Hepatocyte (in vitro differentiated cells): ENCODE measurements at regions not wholly inside any gene's neighbourhood (a gene's known extent, or its start where the extent isn't known, plus 50 kb on each side); places are given as distances from the start of the nearest gene placed in this dataset.

ENCODE experiments used
- DNase-seq: peaks from one replicate; pipeline ENCODE4 v3.0.0-alpha.2; 2016; ENCODE audit warnings: low spot score
- H2AFZ ChIP-seq: fragments of 200-600 bp; sonication (generic); 2 replicates; pipeline ENCODE4 v1.6.0; 2016; ENCODE audit warnings: antibody characterized with exemption, mild to moderate bottlenecking
- H3K27ac ChIP-seq: fragments of 200-600 bp; sonication (generic); 2 replicates; pipeline ENCODE4 v1.5.1; 2016; ENCODE audit warnings: mild to moderate bottlenecking
- H3K27me3 ChIP-seq: fragments of 200-600 bp; sonication (generic); 2 replicates; pipeline ENCODE4 v1.6.1; 2016
- H3K36me3 ChIP-seq: fragments of 200-600 bp; sonication (generic); replicated peaks from 2 replicates; pipeline ENCODE4 v1.5.1; 2016; ENCODE audit warnings: low read depth; ENCODE audit not compliant: insufficient read depth
- H3K4me1 ChIP-seq: fragments of 200-600 bp; sonication (generic); 2 replicates; pipeline ENCODE4 v1.5.1; 2016; ENCODE audit warnings: mild to moderate bottlenecking, moderate library complexity; ENCODE audit not compliant: insufficient read depth
- H3K4me2 ChIP-seq: fragments of 200-600 bp; sonication (generic); 2 replicates; pipeline ENCODE4 v1.6.0; 2016
- H3K4me3 ChIP-seq: fragments of 200-600 bp; sonication (generic); 2 replicates; pipeline ENCODE4 v1.5.1; 2016; ENCODE audit warnings: mild to moderate bottlenecking
- H3K79me2 ChIP-seq: fragments of 200-600 bp; sonication (generic); 2 replicates; pipeline ENCODE4 v1.6.0; 2017; ENCODE audit warnings: mild to moderate bottlenecking
- H3K9me2 ChIP-seq: fragments of 200-600 bp; sonication (generic); replicated peaks from 2 replicates; pipeline ENCODE4 v1.6.0; 2017; ENCODE audit warnings: mild to moderate bottlenecking; ENCODE audit not compliant: insufficient read depth
- H3K9me3 ChIP-seq: fragments of 200-600 bp; sonication (generic); 2 replicates; pipeline ENCODE4 v1.5.1; 2016; ENCODE audit warnings: low read depth, mild to moderate bottlenecking
- H4K20me1 ChIP-seq: fragments of 200-600 bp; sonication (generic); 2 replicates; pipeline ENCODE4 v1.6.0; 2016; ENCODE audit warnings: mild to moderate bottlenecking; ENCODE audit not compliant: insufficient read depth, poor library complexity, severe bottlenecking
- EZH2 ChIP-seq: fragments of 200-600 bp; sonication (generic); IDR thresholded peaks from 2 replicates; pipeline ENCODE4 v1.6.1; 2016; ENCODE audit warnings: antibody characterized with exemption, mild to moderate bottlenecking, borderline replicate concordance
- EZH2phosphoT487 ChIP-seq: fragments of 200-600 bp; sonication (generic); IDR thresholded peaks from one replicate; pipeline ENCODE4 v1.6.1; 2018; ENCODE audit warnings: antibody characterized with exemption, mild to moderate bottlenecking, low read depth, moderate library complexity; ENCODE audit not compliant: unreplicated experiment, severe bottlenecking
- WGBS: methylation state at CpG from one replicate; pipeline ENCODE4 v1.1.6; 2016; ENCODE audit warnings: low lambda C conversion rate; ENCODE audit errors: missing lambda C conversion rate; 5-methylcytosine and 5-hydroxymethylcytosine counted together
- TF ChIP-seq, protein P1 (sequence below): fragments of 200-600 bp; sonication (generic); IDR thresholded peaks from 2 replicates; pipeline ENCODE4 v1.5.1; 2016; ENCODE audit warnings: antibody characterized with exemption, mild to moderate bottlenecking; ENCODE audit not compliant: poor library complexity

DNA sequence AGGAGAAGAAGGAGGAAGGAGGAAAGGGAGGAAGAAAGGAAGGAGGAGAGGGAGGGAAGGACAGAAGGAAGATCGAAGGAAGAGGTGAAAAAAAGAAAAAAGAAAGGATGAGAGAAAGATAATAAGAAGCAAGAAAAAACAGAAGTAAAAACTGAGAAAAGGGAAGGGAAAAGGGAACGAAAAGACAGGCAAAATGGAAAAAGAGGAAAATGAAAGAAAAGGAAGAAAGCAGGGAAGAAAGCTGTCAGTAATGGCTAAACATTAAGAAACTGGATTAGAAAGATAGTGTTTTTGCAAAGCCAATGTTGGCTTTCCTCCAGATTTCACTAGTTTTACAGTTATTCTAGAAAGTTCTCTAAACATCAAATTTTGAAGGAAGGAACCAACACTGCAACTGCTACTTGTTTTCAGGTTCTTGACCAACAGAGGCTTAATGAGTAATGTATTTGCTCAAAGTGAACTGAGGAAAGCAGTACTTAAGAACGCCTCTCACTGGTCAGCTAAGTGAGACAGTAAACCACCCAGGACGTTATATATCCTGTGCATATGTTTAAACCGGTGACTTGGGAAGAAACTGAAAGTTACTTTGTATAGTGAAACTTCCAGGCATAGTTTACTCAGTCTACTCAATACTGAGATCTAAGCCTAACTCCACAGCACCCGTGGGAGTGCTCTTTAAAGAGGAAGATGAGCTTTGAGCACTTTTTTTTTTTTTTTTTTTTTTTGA, 286.2 kb upstream of the TRIB2 start:
- no peak overlapping the region for H3K27ac ChIP-seq

GRCh38 chr2:12432985-12433625, 283.6 kb upstream of the TRIB2 start:
- H3K9me2 ChIP-seq: no peaks in the 10 kb centered on the region
- no peak overlapping the region for H2AFZ ChIP-seq
- no peak for DNase-seq
- no peak overlapping the region for H3K4me3 ChIP-seq
- no peaks in the 10 kb centered on the region for H4K20me1 ChIP-seq
- H3K4me2 ChIP-seq: no peak overlapping the region
- H3K4me1 ChIP-seq: no peaks in the 10 kb centered on the region
- H3K79me2 ChIP-seq: no peaks in the 10 kb centered on the region
- TF ChIP-seq EZH2phosphoT487: no peak
- no peaks in the 10 kb centered on the region for H3K9me3 ChIP-seq
- 85% methylated on average over 2 of the region's 2 CpGs for WGBS
- no peak overlapping the region for H3K27ac ChIP-seq
- no peaks in the 10 kb centered on the region for H3K36me3 ChIP-seq
- no peaks in the 10 kb centered on the region for H3K27me3 ChIP-seq

More for the DNA sequence above, 286.2 kb upstream of the TRIB2 start:
- DNase-seq: peak; percentile 22
- no peaks in the 10 kb centered on the region for H3K9me3 ChIP-seq
- WGBS: 71% methylated on average over 6 of the region's 6 CpGs
- no peaks in the 10 kb centered on the region for H3K4me1 ChIP-seq
- peak overlapping the region; percentile 41 for H3K4me2 ChIP-seq
- no peak overlapping the region for H3K4me3 ChIP-seq
- peak overlapping the region; percentile 33 for H2AFZ ChIP-seq
- H3K9me2 ChIP-seq: no peaks in the 10 kb centered on the region
- no peaks in the 10 kb centered on the region for H3K36me3 ChIP-seq
- H3K27me3 ChIP-seq: no peaks in the 10 kb centered on the region
- no peaks in the 10 kb centered on the region for H4K20me1 ChIP-seq
- no peak for TF ChIP-seq EZH2phosphoT487
- no peak for TF ChIP-seq EZH2
- TF ChIP-seq, protein P1, sequence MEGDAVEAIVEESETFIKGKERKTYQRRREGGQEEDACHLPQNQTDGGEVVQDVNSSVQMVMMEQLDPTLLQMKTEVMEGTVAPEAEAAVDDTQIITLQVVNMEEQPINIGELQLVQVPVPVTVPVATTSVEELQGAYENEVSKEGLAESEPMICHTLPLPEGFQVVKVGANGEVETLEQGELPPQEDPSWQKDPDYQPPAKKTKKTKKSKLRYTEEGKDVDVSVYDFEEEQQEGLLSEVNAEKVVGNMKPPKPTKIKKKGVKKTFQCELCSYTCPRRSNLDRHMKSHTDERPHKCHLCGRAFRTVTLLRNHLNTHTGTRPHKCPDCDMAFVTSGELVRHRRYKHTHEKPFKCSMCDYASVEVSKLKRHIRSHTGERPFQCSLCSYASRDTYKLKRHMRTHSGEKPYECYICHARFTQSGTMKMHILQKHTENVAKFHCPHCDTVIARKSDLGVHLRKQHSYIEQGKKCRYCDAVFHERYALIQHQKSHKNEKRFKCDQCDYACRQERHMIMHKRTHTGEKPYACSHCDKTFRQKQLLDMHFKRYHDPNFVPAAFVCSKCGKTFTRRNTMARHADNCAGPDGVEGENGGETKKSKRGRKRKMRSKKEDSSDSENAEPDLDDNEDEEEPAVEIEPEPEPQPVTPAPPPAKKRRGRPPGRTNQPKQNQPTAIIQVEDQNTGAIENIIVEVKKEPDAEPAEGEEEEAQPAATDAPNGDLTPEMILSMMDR: no peak
- no peaks in the 10 kb centered on the region for H3K79me2 ChIP-seq

GRCh38 chr2:12433626-12433990, 283.1 kb upstream of the TRIB2 start:
- Histone ChIP-seq H3K9me3 (no peaks in the 10 kb centered on the region), H3K4me2 (no peak overlapping the region), H2AFZ (no peak overlapping the region), H3K27ac (no peak overlapping the region), H3K79me2 (no peaks in the 10 kb centered on the region), H3K4me3 (no peak overlapping the region), H3K36me3 (no peaks in the 10 kb centered on the region), H3K9me2 (no peaks in the 10 kb centered on the region), H3K4me1 (no peaks in the 10 kb centered on the region), H4K20me1 (no peaks in the 10 kb centered on the region), H3K27me3 (no peaks in the 10 kb centered on the region)
- DNase-seq: no peak
- 88% methylated on average over 2 of the region's 2 CpGs for WGBS
- no peak for TF ChIP-seq EZH2
- TF ChIP-seq, protein P1: peak; percentile 13
- TF ChIP-seq EZH2phosphoT487: no peak

- Histone ChIP-seq H3K9me3 (no peaks in the 10 kb centered on the region), H3K9me2 (no peaks in the 10 kb centered on the region), H3K27ac (no peak overlapping the region), H4K20me1 (no peaks in the 10 kb centered on the region), H3K4me3 (no peak overlapping the region), H3K36me3 (no peaks in the 10 kb centered on the region), H3K79me2 (no peaks in the 10 kb centered on the region), H3K4me1 (no peaks in the 10 kb centered on the region), H3K4me2 (no peak overlapping the region), H3K27me3 (no peaks in the 10 kb centered on the region), H2AFZ (no peak overlapping the region)
- TF ChIP-seq EZH2: no peak
- TF ChIP-seq EZH2phosphoT487: no peak
- TF ChIP-seq, protein P1: no peak
- 65% methylated on average over 9 of the region's 9 CpGs for WGBS
- DNase-seq: no peak
Observed at GRCh38 chr2:12434630-12435098, 282.1 kb upstream of the TRIB2 start.
